Gastrocnemius medialis (tissue), 4 donors: ENCODE measurements at regions not wholly inside any gene's neighbourhood (a gene's known extent, or its start where the extent isn't known, plus 50 kb on each side); places are given as distances from the start of the nearest gene placed in this dataset.

Source experiments
- CTCF ChIP-seq, 5 experiments: fragments of 450-650 bp in 3 of 5; fragments of 200-600 bp in 2 of 5; sonication (generic) in 2 of 5; IDR thresholded peaks in 4 of 5; conservative IDR thresholded peaks in 1 of 5; 1 replicate in 4 of 5; 2 replicates in 1 of 5; pipeline ENCODE4 v1.5.1; 2016 to 2019; ENCODE audit warnings: antibody characterized with exemption in 5 of 5, mild to moderate bottlenecking in 3 of 5, moderate library complexity in 3 of 5
- POLR2A ChIP-seq, 2 donors: fragments of 450-650 bp; IDR thresholded peaks; one replicate each; pipeline ENCODE4 v1.6.1; 2017; ENCODE audit warnings: antibody characterized with exemption in 2 of 2, mild to moderate bottlenecking in 2 of 2, moderate library complexity in 2 of 2

- TF ChIP-seq CTCF (IDR thresholded peaks at IDR 0.05 in 4 of 5, conservative IDR thresholded peaks at IDR 0.05 in 1 of 5) (no peak), POLR2A (IDR thresholded peaks at IDR 0.05) (no peak)
Measured at GRCh38 chr10:2935647-2936386, 131.5 kb upstream of the PFKP start.
